GM12874 (cell line): ENCODE measurements at regions not wholly inside any gene's neighbourhood (a gene's known extent, or its start where the extent isn't known, plus 50 kb on each side); places are given as distances from the start of the nearest gene placed in this dataset.

Experiments
- TF ChIP-seq, protein P1 (sequence below): IDR thresholded peaks from 2 replicates; pipeline ENCODE4 v1.5.1; 2011; ENCODE audit warnings: low read depth, mild to moderate bottlenecking, control low read depth, low read length, moderate library complexity; ENCODE audit not compliant: insufficient read depth

DNA sequence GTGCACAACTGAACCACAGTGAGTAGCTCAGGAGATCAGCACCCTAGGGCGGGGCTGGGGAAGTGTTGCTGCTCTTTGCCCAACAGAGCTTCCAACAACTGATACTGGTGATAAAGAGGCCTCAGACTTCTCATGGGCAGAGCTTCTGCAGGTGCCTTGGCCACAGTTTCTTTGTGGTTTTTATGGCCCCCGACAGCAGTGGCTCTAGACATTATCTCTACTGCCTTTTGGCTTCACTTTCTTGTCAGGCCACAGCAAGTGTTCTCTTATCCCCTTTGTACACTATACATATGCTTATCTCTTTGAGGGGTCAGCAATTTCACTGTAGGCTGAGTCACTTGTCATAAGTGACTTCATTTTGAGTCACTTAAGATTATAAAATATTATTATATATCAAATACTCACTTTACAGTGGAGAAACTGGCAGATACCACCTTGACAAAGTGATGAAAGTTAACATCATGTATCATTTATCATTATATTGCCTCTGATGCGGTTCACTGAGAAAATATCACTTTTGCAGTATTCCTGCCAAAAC is 90.9 kb upstream of the COX7C start:
- TF ChIP-seq, protein P1, sequence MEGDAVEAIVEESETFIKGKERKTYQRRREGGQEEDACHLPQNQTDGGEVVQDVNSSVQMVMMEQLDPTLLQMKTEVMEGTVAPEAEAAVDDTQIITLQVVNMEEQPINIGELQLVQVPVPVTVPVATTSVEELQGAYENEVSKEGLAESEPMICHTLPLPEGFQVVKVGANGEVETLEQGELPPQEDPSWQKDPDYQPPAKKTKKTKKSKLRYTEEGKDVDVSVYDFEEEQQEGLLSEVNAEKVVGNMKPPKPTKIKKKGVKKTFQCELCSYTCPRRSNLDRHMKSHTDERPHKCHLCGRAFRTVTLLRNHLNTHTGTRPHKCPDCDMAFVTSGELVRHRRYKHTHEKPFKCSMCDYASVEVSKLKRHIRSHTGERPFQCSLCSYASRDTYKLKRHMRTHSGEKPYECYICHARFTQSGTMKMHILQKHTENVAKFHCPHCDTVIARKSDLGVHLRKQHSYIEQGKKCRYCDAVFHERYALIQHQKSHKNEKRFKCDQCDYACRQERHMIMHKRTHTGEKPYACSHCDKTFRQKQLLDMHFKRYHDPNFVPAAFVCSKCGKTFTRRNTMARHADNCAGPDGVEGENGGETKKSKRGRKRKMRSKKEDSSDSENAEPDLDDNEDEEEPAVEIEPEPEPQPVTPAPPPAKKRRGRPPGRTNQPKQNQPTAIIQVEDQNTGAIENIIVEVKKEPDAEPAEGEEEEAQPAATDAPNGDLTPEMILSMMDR: no peak

DNA sequence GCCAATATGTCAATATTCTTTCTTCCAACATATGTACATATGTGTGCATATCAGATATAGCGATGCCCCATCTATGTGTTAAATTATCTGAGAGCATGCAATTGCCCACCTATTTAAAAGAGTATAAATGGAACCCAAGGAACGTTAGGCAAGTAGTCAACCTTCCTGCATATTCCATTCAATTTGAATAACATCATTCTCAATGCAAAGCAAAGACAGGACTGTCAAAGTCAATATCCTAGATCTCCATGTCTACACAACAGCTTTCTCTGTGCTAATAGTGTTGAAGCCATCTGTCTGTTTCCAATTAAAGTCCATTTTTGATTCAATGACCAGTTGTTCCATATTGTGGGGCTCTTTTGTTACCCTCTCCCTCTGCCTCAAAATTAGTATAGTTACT is 85.3 kb upstream of the COX7C start:
- TF ChIP-seq, protein P1: no peak

DNA sequence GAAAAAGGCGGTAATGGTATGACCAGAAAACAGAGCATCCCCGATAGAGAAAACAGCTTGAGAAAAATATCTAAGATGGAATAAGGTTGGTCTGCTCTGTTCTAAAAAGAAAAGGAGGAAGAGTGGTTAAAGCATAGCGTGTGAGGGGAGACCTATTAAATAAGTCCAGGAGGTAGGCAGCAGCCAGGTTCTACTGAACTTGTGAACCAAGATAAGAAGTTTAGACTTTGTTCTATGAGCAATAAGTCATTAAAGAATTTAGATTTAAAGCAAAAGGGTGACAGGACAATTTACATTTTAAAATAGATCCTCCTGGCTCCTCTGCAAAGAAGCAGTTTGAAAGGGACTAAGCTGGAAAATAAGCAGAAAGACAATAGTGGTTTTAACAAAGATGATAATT is 81.3 kb upstream of the COX7C start:
- TF ChIP-seq, protein P1: no peak

DNA sequence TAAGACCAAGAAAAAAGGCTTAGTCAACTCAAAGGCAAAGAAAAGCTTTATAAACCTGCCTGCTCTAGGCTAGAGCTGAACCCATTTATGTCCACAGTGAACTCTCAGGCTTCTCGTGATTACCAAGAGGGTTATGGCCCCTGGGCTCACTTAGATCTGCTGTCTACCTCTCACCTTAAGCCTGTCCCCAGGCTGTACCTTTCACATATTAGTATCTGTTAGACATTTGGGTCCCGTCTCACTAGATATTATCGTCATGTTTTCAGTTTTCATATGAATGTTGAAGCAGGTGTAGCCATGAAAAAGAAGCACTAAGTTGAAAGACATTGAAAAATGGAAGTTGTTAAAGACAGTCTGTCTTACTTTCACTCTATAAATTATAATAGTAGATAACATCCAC is 75.2 kb upstream of the COX7C start:
- TF ChIP-seq, protein P1: no peak

DNA sequence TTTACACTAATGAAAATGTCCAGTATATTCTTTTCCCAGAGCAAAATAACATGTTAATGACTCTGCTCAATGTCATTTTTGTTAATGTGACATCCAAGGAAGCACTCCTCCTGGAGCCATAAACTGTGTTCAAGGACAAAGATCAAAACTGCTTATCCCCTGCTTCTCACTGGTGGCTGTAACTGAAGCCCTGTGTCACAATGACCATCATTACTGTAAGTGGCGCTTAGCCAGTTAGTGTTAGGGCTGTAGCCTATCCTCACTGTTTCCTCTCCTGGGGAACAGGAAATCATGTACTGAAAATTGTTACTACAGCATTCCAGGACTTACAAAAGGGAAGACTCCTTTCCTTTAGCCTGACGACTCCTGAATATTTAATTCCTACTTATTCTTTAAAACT is 71.7 kb upstream of the COX7C start:
- TF ChIP-seq, protein P1: no peak

DNA sequence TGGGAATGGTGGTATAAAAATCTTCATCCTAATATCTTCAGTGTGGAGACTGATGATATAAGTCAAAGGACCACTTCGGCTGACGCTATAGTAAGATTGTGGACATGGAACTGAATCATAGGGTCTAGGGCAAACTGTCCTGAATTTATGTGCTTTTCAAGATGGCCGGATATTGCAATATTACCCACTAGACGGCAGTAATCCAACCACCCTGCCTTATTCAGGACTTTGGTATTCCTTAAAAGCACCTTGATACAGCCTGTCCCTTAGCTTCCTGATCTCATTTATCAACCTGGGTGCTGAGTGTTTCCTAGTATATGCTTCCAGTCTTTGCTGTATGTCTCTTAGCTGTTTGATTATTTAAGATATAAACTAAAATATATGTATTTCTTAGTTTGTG is 71.2 kb upstream of the COX7C start:
- TF ChIP-seq, protein P1: no peak

DNA sequence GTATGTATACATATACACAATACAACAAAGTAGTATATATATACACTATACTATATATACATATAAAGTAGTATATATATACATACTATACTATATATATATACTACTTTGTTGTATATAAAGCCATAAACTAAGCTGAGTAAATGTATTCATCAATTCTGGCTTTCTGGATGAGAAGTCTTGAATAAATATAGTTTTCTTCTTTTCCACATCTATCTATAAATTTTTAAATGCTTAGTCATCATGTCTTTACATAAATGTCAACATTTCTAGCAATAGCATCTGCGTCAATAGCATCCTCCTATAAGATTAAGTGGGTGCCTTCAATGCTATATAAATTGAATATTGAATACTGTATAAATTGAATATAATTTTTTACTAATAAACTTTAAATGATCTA is 63.1 kb upstream of the COX7C start:
- TF ChIP-seq, protein P1: no peak
